SU-DHL-6 (cell line): ENCODE measurements at regions not wholly inside any gene's neighbourhood (a gene's known extent, or its start where the extent isn't known, plus 50 kb on each side); places are given as distances from the start of the nearest gene placed in this dataset.

Source experiments
- H2AFZ ChIP-seq: fragments of 200-600 bp; sonication (generic); 2 replicates; pipeline ENCODE4 v1.6.1; 2014; ENCODE audit warnings: low read depth, mild to moderate bottlenecking, moderate library complexity, mixed read lengths, antibody characterized with exemption, low read length; ENCODE audit not compliant: severe bottlenecking
- H3F3A ChIP-seq: fragments of 200-600 bp; shearing (Covaris generic); 2 replicates; pipeline ENCODE4 v1.6.0; 2016; ENCODE audit warnings: antibody characterized with exemption, mild to moderate bottlenecking; ENCODE audit not compliant: insufficient read depth
- H3K27ac ChIP-seq: fragments of 200-600 bp; sonication (generic); 2 replicates; pipeline ENCODE4 v1.5.1; 2016; ENCODE audit warnings: low read depth, mild to moderate bottlenecking, low read length, moderate library complexity, mixed read lengths
- H3K27me3 ChIP-seq: fragments of 200-600 bp; sonication (generic), shearing (Covaris generic); 2 replicates; pipeline ENCODE4 v1.6.0; 2014; ENCODE audit warnings: mild to moderate bottlenecking, low read length
- H3K36me3 ChIP-seq: fragments of 200-600 bp; sonication (generic); 2 replicates; pipeline ENCODE4 v1.6.1; 2014; ENCODE audit warnings: mild to moderate bottlenecking, low read length, mixed read lengths
- H3K4me2 ChIP-seq: fragments of 300-600, 200-600 bp; shearing (Covaris generic), sonication (generic); 2 replicates; pipeline ENCODE4 v1.6.0; 2014; ENCODE audit warnings: low read length, low read depth, mild to moderate bottlenecking; ENCODE audit not compliant: poor library complexity, severe bottlenecking
- H3K4me3 ChIP-seq: fragments of 200-600 bp; sonication (generic); 2 replicates; pipeline ENCODE4 v1.5.1; 2014; ENCODE audit warnings: antibody characterized with exemption, low read length, mild to moderate bottlenecking, mixed read lengths; ENCODE audit not compliant: insufficient read depth, poor library complexity, severe bottlenecking
- H3K79me2 ChIP-seq: fragments of 200-600 bp; sonication (generic); 2 replicates; pipeline ENCODE4 v1.6.1; 2014; ENCODE audit warnings: mild to moderate bottlenecking, low read length, moderate library complexity; ENCODE audit not compliant: insufficient read depth
- H3K9ac ChIP-seq: fragments of 200-600 bp; sonication (generic); 2 replicates; pipeline ENCODE4 v1.7.0; 2014; ENCODE audit warnings: mild to moderate bottlenecking, low read length
- H3K9me2 ChIP-seq: fragments of 200-600 bp; sonication (generic); replicated peaks from 2 replicates; pipeline ENCODE4 v1.6.1; 2014; ENCODE audit warnings: low read length; ENCODE audit not compliant: insufficient read depth
- H3K9me3 ChIP-seq: fragments of 200-600 bp; sonication (generic); 2 replicates; pipeline ENCODE4 v1.6.1; 2014; ENCODE audit warnings: low read length, mixed read lengths; ENCODE audit not compliant: insufficient read depth
- H4K20me1 ChIP-seq: fragments of 200-600 bp; sonication (generic); 2 replicates; pipeline ENCODE4 v1.6.1; 2014; ENCODE audit warnings: low read depth, mild to moderate bottlenecking, antibody characterized with exemption, low read length, moderate library complexity, mixed read lengths
- EZH2phosphoT487 ChIP-seq: fragments of 200-600 bp; sonication (generic), shearing (Covaris generic); conservative IDR thresholded peaks from 2 replicates; pipeline ENCODE4 v1.6.1; 2018; ENCODE audit warnings: mild to moderate bottlenecking, antibody characterized with exemption, low read length, moderate library complexity, mixed read lengths
- TF ChIP-seq, protein P1 (sequence below): fragments of 200-600 bp; sonication (generic); IDR thresholded peaks from one replicate; pipeline ENCODE4 v1.5.1; 2017; ENCODE audit warnings: antibody characterized with exemption, mild to moderate bottlenecking, low read length, moderate library complexity; ENCODE audit not compliant: insufficient read depth, poor library complexity, severe bottlenecking

- Histone ChIP-seq H3K4me3 (no peak overlapping the region), H3K36me3 (no peaks in the 10 kb centered on the region), H3K79me2 (no peaks in the 10 kb centered on the region), H3F3A (no peaks in the 10 kb centered on the region), H3K27ac (no peak overlapping the region), H3K4me2 (no peak overlapping the region), H3K9ac (no peak overlapping the region), H3K27me3 (no peaks in the 10 kb centered on the region), H3K9me2 (no peaks in the 10 kb centered on the region), H3K9me3 (no peaks in the 10 kb centered on the region), H2AFZ (no peak overlapping the region), H4K20me1 (peaks cover 3% of the 10 kb centered on the region; the same call in 1 of the 2 replicates)
- TF ChIP-seq EZH2phosphoT487 = no peak
- TF ChIP-seq, protein P1, sequence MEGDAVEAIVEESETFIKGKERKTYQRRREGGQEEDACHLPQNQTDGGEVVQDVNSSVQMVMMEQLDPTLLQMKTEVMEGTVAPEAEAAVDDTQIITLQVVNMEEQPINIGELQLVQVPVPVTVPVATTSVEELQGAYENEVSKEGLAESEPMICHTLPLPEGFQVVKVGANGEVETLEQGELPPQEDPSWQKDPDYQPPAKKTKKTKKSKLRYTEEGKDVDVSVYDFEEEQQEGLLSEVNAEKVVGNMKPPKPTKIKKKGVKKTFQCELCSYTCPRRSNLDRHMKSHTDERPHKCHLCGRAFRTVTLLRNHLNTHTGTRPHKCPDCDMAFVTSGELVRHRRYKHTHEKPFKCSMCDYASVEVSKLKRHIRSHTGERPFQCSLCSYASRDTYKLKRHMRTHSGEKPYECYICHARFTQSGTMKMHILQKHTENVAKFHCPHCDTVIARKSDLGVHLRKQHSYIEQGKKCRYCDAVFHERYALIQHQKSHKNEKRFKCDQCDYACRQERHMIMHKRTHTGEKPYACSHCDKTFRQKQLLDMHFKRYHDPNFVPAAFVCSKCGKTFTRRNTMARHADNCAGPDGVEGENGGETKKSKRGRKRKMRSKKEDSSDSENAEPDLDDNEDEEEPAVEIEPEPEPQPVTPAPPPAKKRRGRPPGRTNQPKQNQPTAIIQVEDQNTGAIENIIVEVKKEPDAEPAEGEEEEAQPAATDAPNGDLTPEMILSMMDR = no peak
Observed at GRCh38 chr6:9543649-9544048, 871.2 kb downstream of the TFAP2A start.

GRCh38 chr6:9540534-9541126, 874.2 kb downstream of the TFAP2A start:
- H4K20me1 ChIP-seq = 0 out of 2 replicates have a peak, but pooled peaks cover 3% of the 10 kb centered on the region
- H3K27me3 ChIP-seq = no peaks in the 10 kb centered on the region
- no peaks in the 10 kb centered on the region for H3K9me2 ChIP-seq
- no peaks in the 10 kb centered on the region for H3K9me3 ChIP-seq
- H3F3A ChIP-seq = no peaks in the 10 kb centered on the region
- H3K36me3 ChIP-seq = no peaks in the 10 kb centered on the region
- no peak overlapping the region for H3K9ac ChIP-seq
- no peak overlapping the region for H3K27ac ChIP-seq
- no peak overlapping the region for H3K4me3 ChIP-seq
- H2AFZ ChIP-seq = no peak overlapping the region
- no peak for TF ChIP-seq EZH2phosphoT487
- TF ChIP-seq, protein P1 = peak; percentile 98
- no peaks in the 10 kb centered on the region for H3K79me2 ChIP-seq
- no peak overlapping the region for H3K4me2 ChIP-seq

DNA sequence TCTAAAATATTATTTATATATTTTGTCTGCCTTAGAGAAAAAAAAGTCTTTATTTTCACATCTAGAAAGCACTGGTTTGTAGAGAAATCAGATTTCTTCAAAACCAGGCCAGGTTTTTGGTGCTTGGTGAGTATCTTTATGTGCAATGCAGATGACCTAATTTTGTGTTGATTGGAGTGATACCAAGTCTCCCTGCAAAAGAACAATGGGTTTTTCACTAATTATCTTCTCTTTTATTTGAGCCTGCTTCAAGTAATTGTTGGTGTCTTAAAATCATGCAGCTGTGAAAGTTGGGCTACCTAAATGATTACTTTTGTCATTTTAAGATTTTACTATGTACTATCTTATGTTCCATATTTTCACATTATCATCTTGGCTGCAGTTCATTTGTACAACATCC, 874.7 kb downstream of the TFAP2A start:
- H3K4me3 ChIP-seq = no peak overlapping the region
- H3K79me2 ChIP-seq = no peaks in the 10 kb centered on the region
- H2AFZ ChIP-seq = no peak overlapping the region
- H3K27me3 ChIP-seq = no peaks in the 10 kb centered on the region
- H3K27ac ChIP-seq = no peak overlapping the region
- 0 out of 2 replicates have a peak, but pooled peaks cover 3% of the 10 kb centered on the region for H4K20me1 ChIP-seq
- no peaks in the 10 kb centered on the region for H3K9me3 ChIP-seq
- H3K4me2 ChIP-seq = no peak overlapping the region
- no peaks in the 10 kb centered on the region for H3K36me3 ChIP-seq
- H3K9me2 ChIP-seq = no peaks in the 10 kb centered on the region
- H3F3A ChIP-seq = no peaks in the 10 kb centered on the region
- no peak for TF ChIP-seq EZH2phosphoT487
- TF ChIP-seq, protein P1 = no peak
- H3K9ac ChIP-seq = no peak overlapping the region
